GM21529 (cell line): ENCODE measurements at regions not wholly inside any gene's neighbourhood (a gene's known extent, or its start where the extent isn't known, plus 50 kb on each side); places are given as distances from the start of the nearest gene placed in this dataset.

Experiments
- ATAC-seq: cut with Tn5 transposase; IDR thresholded peaks from one replicate; pipeline ENCODE4 v1.9.1; 2021; ENCODE audit not compliant: unreplicated experiment

- ATAC-seq: no peak
These were observed 346.9 kb downstream of the ZNF608 start for GRCh38 chr5:124399426-124399961.

DNA sequence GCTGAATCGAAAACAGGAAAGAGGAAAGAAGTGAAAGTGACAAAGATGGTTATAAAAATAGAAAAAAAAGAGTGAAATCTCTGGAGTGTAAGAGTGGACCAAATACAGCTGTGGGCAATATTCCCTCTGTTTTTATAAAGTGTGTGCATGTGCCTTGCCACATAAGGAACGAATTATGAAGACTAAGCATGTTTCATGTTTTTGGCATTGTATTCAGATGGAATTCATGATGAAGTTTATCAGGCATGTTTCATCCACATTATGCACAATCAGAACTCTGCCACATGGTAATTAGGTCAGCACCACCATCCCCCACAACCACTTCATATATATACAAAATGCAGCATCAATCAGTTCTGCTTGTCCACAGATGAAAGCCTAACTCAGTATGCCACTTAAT, 348.0 kb downstream of the ZNF608 start:
- ATAC-seq: no peak

- ATAC-seq: no peak
These were observed 349.1 kb downstream of the ZNF608 start for GRCh38 chr5:124397317-124397716.

- no peak for ATAC-seq
These were observed 350.5 kb downstream of the ZNF608 start for GRCh38 chr5:124395926-124396325.

DNA sequence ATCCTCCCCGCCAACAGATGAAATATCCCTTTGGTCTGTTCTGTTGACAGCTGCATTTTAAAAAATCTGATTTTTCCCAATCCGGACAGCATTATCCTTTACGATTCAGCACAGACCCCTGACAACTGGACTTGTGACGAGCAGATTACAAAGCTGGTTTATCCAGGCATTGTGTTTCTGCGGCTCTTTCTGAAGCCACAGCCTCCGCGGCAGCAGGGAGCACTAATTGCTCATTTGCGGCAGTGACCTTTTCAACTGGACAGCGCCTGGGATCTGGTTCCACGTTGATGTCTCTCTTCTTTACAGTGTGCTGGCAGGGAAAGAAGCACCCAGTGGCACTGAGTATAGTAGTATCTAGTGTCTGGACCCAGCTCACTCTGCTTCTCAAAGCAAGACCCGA, 351.2 kb downstream of the ZNF608 start:
- no peak for ATAC-seq

DNA sequence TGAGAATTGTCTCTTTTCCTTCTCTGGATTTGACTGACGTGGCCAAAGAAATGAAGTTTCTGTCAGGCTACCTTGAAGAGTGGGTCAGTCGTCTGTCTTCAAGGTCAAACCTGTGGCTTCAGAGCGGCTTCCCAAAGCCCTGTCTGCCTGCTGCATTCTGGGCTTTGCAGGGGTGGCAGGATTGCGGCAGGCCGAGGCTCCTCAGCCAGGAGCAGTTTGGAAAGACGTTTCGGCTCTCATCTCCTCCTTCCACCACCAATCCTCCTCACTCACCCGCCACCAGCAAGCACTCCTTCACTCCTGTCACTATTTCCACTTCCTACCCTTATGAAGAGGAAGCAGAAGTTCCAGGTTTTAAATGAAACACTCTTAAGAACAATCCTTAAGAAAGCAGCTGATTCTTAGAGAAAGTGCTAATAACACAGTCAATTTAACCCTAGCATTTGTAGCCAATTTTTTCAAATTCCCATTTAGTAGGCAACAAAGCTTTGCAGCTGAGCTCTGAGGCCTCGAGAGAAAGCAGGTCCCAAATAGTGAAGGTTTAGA, 351.7 kb downstream of the ZNF608 start:
- no peak for ATAC-seq

- no peak for ATAC-seq
These were observed 352.7 kb downstream of the ZNF608 start for GRCh38 chr5:124393584-124394379.

DNA sequence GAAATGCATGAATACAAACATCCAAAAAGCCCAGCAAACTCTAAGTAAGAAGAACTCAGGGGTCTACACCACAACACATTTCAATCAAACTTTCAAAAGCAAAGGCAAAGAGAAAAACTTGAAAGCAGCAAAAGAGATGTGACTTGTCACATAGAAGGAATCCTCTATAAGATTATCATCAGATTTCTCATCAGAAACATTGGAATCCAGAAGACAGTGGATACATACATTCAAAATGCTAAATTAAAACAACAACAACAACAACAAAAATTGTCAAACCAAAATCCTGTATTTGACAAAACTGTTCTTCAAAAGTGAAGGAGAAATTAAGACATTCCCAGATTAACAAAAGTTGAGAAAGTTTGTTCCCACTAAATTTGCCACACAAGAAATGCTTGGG, 362.7 kb downstream of the ZNF608 start:
- ATAC-seq: no peak

DNA sequence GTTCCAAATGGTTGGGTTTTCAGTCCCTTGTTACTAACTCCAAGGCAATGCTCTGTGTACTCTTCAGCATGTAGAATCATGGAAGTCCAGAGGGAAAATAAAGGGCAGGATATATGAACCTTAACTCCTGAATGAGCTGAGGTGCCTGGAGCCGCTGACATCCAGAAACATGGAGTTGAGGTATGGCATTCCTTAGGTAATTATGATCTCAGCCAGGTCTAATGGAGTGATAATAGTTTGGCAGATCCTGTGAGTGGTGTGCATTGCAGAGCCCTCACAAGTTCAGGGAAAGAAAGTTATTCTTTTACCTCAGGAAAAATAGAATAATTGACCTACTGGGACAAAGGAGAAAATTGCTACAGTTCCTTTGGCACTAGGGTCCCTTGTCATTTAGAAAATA, 369.1 kb downstream of the ZNF608 start:
- ATAC-seq: no peak

DNA sequence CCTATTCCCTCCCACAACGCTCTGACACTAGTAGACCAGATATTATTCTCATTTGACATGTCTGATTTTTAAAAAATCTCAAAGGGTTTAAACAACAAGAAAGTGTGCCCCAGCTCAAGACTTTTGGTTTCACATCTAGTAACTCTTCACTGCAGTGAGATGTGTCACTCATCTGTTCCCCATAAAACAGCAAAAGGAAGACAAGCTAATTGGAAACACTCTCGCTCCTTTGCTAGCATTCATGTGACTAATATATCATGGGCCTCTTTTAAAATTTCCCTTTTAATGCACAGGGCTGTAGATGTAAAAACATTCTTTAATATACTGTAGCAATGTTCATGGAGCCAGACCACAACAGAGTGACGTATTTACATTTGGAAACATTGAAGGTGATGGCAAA, 372.6 kb downstream of the ZNF608 start:
- ATAC-seq: no peak

DNA sequence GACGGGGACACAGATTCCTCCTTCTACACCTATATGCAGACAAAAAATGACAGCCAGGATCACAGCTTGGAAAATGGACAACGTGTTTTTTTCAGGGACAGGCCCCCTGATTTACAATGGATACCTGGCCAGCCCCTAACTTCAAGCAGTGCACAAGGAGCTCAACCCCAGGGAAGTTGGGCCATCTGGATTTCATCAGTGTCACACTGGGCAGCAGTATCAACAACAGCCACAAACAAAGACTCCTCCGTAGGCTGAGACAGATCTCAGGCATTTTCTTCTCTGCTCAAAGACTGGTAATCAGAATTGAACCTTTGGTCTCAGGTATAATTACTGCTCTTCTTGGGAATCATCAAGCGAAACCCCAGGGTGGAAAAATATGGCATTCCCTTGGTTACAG, 374.0 kb downstream of the ZNF608 start:
- no peak for ATAC-seq

DNA sequence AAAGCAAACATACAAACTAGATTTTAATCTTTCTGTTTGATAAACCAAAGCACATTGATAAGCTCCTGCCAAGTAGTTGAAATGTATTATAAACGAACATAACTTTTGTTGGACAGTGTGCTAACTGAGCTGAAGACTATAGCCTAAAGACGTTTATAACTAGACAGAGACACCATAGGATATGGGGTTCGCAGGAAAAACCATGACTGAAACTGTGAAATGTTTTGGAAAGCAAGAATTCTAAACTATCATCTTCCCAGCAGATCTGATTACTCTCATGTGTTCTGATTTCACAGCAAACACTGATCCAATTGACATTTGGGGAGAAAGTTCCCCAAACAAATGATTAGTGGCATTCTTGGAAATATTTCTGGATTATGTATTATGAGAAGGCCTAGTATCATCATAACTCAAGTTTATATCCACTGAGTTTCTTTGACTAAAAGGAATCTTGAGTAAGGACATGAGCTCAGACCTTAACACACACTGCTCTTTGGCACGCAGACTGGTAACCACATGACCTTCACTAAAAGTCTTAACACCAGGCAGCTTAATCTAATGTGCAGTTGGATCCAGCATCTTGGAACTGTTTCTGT, 375.2 kb downstream of the ZNF608 start:
- no peak for ATAC-seq

DNA sequence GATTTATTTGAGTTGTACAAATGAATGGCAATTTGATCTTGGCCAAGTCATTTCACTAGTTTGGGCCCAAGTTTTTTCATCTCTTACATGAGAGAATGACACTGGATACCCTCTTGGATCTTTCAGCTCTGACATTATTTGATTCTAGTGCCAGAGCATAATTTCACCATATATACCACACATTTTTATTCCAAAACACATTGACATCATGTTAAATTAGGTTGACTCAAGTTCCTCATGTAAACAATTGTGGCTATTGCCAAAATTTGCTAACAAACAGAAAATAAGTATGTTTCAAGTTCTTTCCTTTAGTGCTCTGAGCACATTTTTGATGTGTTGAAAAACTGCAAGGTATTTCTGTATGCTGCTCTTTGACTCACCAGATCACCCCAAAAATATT, 375.8 kb downstream of the ZNF608 start:
- ATAC-seq: no peak

GRCh38 chr5:124365361-124365801, 381.1 kb downstream of the ZNF608 start:
- ATAC-seq: no peak

- ATAC-seq: no peak
These were observed 390.5 kb downstream of the ZNF608 start for GRCh38 chr5:124355928-124356327.

DNA sequence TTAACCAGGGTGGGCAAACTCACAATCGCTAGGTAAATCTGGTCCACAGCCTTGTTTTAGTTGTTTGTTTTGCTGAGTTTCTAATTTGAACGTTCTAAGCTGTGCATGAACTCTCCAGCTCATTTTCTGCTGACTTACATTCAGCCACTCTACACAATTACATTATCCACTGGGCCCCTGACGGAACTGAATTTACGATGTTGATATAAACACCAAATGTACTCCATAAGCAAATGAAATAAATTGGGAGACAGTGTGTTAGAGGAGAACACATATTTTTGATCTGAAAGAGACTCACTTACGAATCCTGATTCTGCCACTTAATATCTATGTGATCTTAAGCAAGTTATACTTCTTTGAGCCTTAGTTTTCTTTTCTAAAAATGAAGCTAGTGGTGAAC, 393.4 kb downstream of the ZNF608 start:
- no peak for ATAC-seq

DNA sequence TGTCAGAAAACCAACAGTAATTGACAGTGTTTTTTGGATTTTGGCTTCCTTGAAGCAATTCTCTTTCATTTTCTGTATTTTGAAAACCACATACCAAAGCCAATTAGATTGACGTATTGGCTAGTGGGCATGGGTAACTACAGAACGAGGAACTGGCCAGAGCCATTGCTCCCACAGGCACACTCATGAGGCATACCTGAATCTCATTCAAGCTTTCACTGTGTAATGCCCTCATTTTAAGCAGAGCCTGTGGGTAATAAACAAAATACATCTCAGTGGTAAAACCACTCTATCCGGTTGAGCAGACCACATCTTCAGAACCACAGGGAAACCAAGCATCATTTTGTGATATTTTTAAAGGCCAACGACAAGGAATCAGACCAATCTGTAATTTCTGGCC, 394.1 kb downstream of the ZNF608 start:
- ATAC-seq: no peak

DNA sequence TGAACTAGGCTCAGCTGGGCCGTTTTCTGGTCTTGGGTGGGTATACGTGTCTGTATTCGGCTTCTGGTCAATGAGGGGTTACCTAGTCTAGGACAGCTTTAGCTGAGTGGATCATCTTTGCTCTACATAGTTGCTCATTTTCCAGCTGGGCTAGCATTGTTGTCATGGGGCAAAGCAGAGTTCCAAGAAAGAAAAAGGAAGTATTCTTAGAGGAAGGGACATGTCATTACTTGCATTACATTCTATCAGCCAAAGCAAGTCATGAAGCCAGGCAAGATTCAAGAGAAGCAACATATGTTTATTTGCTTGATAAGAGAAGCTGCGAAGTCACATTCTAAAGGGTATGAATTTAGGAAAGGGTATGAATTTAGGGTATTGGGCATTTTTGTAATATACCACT, 396.5 kb downstream of the ZNF608 start:
- no peak for ATAC-seq

DNA sequence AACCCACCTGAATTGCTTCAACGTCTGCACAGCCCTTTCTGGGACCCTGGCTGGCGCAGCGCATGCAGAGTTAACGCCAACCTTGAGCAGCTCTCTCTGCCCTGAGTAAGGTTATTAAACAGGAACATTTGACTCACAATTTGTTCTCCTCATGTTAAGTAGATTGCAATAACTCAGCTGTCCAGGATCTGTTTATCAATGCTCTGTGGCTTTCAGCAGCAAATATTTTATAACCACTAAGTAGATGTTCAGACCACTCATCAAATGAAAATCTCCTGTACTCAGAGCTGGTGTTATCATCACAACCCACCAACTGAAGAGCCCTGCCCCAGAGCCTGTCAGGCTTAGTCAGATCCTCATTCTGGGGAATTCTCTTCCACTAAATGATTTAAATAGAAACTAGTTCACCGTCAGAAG, 403.0 kb downstream of the ZNF608 start:
- no peak for ATAC-seq

DNA sequence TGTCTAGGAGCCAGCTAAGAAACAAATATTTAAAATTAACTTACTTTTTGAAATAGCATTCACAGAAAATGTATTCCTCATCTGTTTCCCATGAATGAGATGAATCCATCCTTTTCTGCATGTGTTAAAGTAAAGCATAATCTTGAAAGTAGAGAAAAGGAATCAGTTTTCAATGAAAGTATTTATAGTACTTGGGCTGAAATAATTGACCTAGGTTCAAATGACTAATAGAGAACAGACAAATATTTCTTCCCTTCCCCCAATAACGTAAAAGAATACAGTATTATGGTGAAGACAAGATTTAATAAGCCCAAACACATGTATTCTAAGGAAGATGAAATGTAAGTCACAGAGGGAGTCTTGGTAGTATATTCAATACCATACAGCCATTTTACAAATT, 403.5 kb downstream of the ZNF608 start:
- no peak for ATAC-seq

- no peak for ATAC-seq
These were observed 403.9 kb downstream of the ZNF608 start for GRCh38 chr5:124342584-124342983.

DNA sequence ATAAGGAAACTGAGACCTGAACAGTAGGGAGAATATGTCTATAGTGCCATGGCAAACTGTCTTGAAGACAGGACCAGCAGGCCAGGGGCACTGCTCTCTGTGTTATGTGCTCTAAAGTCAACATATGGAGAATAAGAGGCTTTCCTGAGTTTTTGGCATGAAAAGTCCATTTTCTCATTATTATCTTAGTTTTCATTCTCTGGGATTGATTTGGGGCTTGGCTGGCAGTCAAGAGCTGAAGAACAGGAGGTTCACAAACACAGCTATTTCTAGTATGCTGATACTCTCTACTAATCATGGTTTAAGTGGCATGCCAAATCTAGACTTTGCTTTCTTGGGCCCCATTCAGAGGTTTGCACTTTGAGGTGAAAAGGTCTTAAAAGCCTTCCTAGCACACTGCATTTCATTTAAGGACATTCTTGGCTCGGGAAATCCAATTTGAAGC, 404.4 kb downstream of the ZNF608 start:
- ATAC-seq: no peak
